ENCODE measurements at regions not wholly inside any gene's neighbourhood (a gene's known extent, or its start where the extent isn't known, plus 50 kb on each side); places are given as distances from the start of the nearest gene placed in this dataset.

DNA sequence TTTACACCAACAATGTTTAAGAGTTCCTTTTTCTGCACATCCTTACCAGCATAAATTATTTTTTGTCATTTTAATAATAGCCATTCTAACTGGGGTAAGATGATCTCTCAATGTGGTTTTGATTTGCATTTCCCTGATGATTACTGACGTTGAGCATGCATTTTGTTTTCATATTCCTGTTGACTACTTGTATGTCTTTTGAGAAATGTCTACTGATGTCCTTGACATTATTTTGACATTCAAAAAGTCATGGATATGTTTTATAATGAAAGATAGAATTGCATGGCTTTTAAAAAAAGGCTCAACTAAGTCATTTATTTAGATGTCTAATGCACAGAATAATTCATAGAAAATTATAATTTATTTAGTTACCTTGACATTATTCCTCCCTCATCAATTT, 381.6 kb upstream of the C9orf72 start:
- TF ChIP-seq, protein P1, sequence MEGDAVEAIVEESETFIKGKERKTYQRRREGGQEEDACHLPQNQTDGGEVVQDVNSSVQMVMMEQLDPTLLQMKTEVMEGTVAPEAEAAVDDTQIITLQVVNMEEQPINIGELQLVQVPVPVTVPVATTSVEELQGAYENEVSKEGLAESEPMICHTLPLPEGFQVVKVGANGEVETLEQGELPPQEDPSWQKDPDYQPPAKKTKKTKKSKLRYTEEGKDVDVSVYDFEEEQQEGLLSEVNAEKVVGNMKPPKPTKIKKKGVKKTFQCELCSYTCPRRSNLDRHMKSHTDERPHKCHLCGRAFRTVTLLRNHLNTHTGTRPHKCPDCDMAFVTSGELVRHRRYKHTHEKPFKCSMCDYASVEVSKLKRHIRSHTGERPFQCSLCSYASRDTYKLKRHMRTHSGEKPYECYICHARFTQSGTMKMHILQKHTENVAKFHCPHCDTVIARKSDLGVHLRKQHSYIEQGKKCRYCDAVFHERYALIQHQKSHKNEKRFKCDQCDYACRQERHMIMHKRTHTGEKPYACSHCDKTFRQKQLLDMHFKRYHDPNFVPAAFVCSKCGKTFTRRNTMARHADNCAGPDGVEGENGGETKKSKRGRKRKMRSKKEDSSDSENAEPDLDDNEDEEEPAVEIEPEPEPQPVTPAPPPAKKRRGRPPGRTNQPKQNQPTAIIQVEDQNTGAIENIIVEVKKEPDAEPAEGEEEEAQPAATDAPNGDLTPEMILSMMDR (conservative IDR thresholded peaks at IDR 0.05 in 1 of 2, IDR thresholded peaks at IDR 0.05 in 1 of 2; ENCODE audit: extremely low read depth in 1 of 2, insufficient read depth in 1 of 2, low read depth in 1 of 2, low read length in 2 of 2): no peak
- no peak for TF ChIP-seq EZH2 (IDR thresholded peaks at IDR 0.05; ENCODE audit: borderline replicate concordance, low read length)

All from mammary epithelial cell (primary cell).